NCI-H2029 treated with DMSO at 0.1 percent for 48 hours (cell line): ENCODE measurements at regions not wholly inside any gene's neighbourhood (a gene's known extent, or its start where the extent isn't known, plus 50 kb on each side); places are given as distances from the start of the nearest gene placed in this dataset.
A peak's percentile ranks its signal among the peaks of the same experiment; 100 is the strongest.
"Not testable (repeated sequence)": the region's sequence is repeated elsewhere in the genome, so short reads cannot be mapped to it uniquely, and the experiment has no call there.

ENCODE experiments used
- DNase-seq: peaks from one replicate; lab custom pipeline; 2025; lab: John Stamatoyannopoulos, UW

DNA sequence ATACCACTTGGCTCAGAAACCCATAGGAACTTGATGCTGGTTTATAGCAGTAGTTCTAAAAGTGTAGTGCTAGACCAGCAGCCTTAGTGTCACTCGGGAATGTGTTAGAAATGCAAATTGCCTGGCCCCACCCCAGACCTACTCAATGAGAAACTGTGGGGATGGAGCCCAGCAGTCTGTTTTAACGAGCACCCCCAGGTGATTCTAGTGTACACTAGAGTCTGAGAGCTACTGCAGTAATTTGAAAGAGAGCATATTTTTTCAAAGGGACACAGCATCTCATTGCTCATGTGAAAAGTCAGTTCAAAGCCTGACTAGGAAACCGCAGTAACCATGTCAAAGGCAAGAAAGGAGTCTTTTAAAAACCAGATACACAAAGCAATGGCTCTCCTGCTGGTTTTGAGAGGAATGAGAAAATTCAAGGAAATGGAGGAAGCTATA is 313.4 kb downstream of the SQOR start:
- DNase-seq: no peak

DNA sequence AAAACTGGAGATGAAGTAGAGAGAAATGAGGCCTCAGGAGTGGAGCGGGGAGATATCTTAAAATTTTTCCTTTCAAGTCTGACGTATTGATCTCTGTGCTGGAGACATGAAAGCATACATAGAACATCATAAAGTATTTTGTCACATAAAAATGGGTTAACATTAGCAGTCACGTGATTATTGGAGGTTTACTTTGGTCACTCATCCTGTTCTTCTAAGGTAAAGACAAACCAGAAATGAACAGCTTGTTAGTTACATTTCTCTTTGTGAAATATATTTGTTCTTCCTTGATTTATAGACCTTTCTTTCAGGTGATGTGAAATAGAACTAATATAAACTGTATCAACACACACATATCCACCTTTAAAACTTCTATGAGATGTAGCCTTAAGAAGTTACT is 324.1 kb downstream of the SQOR start:
- DNase-seq: no peak

DNA sequence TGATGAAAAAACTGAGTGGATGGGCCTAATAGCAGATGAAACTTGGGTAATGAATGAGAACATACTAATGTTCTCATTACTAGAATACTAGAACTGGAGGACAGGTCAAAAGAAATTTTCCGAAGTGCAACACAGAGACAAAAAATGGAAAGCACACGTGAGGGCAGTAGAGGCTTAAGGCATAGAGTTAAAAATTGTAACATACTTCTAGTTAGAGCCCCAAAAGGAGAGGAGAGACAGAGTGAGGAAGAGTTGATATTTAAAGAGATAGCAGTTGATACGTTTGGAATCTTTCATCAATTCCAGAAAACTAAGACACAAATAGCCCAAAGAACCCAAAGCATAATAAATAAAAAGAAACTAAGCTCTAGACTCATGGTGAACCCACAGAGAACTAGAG is 327.9 kb downstream of the SQOR start:
- DNase-seq: no peak

DNA sequence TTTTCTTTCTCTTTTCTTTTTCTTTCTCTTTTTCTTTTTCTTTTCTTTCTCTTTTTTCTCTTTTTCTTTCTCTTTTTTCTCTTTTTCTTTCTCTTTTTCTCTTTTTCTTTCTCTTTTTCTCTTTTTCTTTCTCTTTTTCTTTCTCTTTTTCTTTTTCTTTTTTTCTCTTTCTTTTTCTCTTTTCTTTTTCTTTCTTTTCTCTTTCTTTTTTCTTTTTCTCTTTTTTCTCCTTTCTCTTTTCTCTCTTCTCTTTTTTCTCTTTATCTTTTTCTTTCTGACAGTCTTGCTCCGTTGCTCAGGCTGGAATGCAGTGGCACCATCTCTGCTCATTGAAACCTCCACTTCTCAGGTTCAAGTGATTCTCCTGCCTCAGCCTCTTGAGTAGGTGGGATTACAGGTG is 335.7 kb downstream of the SQOR start:
- no peak for DNase-seq

DNA sequence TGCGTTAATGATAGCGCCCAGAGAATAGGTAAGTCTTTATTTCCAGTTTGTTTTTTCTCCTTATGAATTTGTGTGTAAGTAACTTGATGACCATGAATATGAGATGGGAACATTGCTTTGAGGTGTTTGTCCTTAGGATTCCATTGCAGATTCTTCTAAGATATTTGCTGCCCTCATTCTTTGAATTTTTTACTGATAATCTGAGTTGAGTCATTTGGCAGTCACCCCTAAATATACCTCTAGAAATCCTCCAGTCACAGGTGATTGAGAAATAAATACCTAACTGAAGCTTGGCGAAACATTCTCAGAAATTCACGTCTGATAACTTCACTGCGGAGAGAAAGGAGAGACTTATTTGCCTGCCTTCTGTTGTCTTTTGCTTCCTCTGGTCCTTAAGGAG is 345.5 kb downstream of the SQOR start:
- no peak for DNase-seq

DNA sequence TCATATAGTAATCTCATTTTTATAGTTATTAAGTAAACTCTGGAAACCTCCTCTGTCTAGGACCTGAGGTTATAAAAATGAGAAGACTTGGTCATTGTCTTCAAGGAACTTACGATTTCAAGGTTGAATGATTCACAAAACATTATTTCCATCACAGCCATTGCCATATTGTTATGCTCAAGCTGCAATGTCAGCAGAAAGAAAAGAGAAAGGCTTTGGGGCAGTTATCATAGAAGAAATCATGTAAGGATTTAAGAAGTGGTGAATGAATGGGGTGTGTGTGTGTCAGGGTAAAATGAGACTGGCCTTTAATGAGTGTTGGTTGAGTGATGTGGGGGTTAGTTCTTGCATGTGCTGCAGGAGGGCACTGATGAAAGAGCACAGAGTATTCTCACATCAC is 346.8 kb downstream of the SQOR start:
- DNase-seq: no peak

DNA sequence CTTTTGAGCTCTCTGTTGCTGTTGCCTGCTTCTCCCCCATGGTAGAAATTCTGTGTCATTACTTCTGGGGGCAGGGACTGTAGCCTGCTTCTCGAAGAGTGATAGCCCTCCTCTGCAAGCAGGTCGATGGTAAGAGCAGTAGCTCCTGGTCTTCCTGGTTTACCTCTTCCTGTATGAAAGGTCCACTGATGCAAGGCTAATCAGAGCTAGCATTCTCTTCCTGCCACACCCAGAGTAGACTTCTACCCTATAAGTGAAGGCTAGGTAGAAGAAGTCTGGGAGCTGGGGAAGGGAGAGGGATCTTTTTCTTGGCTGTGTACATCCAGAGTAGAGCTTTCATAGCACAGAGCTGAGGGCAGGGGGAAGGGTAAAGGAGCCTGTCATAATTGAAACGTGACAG is 357.0 kb downstream of the SQOR start:
- no peak for DNase-seq

DNA sequence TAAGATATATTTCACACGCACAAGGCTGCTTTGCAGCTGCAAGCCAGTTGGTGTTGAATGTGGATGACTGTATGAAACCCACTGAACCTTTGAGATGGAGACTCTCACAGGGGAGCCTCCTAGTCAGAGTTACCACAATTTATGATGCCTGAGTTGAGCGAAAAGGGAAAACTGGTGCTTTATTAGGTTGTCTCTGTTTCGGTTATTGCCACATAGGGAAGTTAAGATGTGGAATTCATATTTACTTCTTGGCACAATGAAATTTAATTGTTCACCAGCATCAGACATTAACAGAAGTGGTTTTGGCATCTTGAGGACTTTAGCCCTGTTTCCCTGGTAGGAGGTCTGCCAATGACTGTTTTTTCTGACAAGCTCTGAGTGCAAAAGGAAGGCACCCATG is 358.2 kb downstream of the SQOR start:
- no peak for DNase-seq

DNA sequence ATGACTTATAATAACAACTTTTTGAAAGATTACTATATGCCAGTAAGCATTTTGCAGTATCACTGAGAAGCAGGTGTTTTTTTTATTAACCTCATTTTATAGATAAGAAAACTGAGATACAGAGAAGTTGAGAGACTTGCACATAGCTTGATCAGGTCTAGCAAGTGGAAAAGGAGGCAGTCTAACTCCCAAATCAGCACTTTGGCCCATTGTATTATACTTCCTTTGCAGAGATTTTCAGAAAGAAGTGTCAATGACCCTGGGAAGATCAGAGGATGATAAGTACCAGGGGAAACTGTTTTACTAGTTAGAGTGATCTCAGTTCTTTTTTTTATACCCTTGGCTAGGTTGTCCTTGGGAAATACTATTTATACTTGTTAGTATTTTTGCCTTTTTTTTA is 358.7 kb downstream of the SQOR start:
- no peak for DNase-seq

DNA sequence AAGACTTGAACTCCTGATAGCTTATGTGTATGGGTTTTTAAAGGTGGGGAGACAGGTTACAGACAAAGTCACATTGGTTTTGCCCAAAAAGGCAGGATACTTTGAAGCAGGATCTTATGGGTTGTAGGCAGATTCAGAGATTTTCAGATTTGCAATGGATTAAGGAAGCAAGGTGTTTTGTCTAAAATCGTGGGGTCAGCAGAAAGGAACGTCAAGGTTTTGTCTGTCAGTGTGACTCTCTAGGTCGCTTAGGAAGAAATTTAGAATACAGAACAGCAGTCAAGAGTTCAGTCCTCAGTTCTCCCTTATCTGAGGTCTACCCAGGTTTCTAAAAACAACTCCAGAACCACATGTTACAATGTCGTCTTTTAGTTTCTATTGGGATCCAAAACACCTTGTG is 361.0 kb downstream of the SQOR start:
- no peak for DNase-seq

DNA sequence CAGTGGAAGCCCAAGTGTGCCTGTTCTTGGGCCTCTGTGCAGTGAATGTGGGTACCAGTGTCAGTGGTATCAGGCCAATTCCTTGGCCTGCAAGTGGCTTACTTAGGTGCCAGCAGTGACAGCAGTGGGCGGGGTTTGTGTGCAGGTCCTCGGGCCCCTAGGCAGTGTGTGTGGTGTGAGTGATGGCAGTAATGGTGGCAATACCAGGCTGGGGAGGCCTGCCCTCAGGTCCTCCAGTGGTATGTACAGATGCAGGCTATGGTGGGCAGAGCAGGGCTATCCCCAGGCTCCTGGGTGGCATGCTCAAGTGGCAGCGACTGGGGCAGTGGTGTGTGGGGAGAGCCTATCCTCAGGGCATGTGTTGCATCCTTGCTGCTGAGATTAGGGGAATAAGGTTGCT is 379.7 kb downstream of the SQOR start:
- no peak for DNase-seq

DNA sequence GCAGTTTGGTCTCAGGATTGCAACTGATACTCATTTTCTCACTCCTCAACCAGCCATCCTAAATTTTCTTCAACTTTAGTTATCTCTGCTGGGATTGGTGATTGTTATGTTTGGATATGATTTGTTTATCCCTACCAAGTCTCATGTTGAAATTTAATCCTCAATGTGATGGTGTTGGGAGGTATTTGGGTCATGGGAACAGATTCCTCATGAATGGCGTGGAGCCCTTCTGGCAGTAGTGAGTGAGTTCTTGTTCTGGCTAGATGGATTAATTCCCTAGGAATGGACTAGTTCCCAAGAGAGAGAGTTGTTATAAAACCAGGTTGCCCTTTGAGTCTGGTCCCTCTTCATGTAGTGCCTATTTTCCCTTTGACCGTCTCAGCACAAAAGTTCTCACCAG is 399.9 kb downstream of the SQOR start:
- DNase-seq: no peak

DNA sequence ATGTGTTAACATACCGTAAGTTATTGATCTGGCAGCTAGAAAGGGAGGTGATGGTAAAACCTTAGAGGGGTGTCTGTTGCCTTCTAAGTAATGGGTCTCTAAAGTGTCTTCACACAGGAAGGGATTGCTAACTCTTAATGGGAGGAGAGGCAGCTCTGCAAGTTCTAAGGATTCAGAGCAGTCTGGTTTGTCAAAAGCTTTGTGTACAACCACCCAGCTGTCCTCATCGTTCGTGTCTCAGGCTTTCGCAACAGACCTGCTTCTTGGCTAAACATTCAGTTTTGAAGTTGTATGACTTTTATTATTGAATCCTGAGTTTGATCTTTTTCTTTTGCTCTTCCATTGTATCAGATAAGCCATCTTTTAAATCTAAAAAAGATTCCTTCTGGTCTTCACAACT is 404.9 kb downstream of the SQOR start:
- no peak for DNase-seq

DNA sequence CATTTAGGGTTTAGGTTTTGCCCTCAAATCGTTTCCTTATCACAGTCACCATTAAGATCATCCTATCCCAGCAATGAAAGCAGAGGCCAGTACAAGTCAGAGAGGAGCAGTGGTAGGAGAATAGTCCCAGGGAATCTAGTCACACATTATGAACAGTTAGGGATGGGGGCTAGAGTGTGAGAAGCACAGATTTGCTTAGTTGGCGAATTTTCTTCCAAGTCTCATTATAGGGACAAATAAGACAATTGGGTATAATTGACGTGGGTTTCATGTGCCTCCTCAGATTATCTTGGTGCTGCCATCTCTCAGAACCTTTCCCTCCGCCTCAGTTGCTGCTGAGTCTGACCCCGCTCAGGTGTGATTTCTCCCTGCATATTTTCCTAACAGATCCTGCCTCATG is 407.1 kb downstream of the SQOR start:
- no peak for DNase-seq

DNA sequence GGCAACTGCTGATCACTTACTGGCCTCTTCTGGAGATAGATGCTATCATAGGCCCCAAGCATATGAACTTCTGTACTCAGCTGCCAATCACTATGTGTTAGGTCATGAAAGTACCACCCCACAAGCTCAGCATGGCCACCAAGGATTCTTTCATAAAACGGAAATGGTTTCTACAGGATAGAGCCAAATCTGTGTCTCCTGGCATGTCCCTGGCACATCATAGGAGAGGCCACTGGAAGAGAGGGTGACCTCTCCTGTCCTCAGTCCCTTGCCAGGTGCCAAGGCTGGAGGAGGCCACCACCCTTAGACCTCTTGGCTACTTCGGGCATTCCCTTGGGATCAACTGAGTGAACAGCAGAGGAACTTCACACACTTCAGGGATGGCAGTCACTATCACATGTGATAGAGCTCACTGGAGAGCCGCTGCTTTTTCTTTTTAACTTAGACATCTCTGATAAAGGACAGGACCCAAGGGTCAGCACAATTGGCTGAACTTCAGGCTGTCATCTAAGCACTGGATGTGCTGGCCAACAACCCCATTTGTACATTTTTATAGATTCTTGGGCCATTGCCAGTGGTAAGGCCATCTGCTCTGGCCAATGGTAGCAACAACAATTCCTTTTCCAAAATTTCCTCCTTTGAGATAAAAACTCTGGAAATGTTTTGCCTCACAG is 425.2 kb downstream of the SQOR start:
- DNase-seq: no peak

DNA sequence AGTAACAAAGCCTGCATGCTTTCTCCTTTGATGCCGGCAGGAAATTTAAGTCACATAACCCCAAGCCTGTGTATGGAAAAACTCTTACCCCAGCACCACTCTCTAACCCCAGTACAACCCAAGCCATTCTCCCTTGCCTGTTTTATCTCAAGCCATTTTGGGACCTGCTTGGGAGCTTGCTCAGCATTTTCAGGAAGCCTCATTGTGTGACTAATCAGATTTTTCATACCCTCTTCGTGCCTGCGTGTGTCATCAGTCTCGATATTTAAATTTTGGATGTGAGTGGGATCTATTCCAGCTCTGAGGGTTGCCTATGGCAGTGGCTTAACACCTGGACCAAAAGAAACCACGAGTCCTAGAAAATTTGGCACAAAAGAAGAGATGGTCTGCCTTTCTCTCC is 426.2 kb downstream of the SQOR start:
- DNase-seq: no peak

DNA sequence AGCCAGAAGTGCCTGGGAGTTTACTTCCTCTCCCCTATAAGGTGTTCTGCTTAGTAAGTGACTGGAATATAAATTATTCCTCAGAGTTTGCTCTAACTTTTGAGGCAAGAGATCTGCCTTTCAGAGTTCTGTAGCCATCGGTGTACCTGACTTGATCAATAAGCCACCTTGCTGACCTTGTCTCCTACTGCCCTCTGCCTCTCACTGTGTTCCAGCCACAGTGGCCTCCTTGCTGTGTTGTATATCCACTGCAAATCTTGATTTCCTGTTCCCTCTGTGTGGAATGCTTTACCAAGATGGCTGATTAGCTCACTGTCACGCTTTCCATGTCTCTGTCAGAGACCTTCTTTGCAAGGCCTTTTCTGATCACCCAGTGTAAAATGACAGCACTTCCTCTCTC is 442.4 kb downstream of the SQOR start:
- DNase-seq: no peak

DNA sequence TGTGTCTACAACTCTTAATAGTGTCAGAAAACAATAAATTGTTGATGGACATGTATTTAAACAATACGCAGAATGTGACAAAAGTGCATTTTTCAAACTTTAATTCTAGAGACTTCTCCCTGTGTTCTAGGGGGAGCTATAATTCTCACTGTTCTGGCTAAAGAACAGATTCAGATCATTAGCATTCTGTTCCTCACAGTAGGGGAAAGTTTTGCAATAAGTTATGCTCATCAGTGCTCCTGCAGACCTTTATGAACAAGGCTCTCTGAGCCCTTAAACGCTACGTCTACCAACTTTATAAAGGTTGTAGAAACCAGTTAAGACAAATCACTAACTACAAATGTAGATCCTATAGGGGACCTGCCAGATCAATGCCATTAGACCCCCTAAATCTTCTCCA is 444.2 kb downstream of the SQOR start:
- DNase-seq: no peak

DNA sequence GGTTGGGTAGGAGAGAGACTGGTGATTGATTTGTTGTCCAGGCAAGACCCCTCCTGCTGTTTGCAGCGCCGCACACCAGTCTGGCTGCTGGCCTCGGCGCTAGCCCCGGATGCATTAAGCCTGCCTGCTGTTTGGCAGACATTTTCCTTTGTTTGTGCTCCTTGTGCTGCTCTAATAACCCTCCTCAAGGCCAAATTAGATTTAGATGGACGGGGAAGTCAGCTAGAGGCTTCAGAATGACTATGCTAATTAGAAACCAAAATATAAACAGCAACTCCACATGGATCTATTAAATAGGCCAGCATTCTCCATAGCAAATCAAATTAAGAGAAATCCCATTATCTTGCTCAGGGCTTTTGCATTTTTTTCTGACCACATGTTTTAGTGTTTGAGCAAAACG is 445.2 kb downstream of the SQOR start:
- DNase-seq: no peak

DNA sequence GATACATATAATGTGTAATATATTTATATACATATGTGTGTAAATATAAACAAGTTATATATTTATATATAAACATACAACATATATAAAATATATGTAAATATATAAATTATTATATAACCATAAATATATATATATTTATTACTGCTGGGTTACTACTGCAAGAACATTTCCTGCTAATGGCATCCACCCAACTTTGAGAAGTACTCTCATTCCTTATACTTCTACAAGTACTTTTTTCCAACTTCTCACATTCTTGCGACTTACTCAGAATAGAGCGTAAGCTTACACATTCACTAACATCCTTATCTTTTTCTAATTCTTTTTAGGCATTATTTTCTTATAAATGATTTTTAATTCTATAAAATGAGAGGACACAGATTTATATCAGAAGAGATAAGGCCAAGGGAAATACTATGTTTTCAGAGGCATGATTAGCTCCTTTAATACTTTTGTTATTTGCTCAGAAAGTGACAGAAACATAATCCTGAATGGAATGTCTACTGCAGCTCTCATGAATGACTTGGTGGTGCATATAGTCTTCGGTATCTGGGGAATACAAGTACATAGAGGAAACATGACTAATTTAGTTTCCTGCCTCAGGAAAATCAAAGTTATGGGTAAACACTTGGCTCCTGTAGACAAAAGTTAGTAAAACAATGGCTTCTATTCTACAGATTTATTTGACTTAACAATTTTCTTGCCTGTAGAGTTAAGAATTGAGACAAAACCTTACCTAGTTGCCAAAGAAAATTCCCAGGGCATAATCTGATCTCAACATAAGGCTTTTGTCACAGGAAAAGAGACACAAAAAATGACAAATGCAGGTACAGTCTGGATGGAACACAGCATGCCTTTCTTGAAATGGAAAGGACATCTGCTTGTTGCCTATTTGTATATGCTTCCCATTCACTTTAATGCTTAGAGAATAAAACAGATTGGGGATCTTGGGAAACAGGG is 453.9 kb downstream of the SQOR start:
- no peak for DNase-seq

DNA sequence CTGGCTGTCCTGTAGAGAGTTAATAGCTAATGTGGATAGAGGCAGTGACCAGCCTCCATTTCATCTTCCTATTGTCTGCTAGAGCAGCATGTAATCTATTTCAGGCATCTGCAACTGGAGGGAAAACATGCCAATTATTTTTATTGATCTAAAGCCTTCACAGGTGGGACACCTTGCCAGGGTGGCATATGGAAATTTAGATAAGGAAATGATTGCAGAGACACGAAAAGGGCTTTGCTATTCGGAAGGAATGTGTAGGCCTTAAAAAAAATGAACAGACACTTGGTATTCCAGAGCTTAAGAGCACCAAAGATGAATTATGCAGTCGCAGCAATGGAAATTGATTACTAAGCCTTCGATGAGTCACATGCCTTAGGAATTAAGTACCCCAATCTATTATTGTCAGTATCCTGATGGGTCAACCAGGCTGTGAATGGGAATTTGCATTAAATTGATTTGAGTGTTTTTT is 454.7 kb downstream of the SQOR start:
- no peak for DNase-seq

DNA sequence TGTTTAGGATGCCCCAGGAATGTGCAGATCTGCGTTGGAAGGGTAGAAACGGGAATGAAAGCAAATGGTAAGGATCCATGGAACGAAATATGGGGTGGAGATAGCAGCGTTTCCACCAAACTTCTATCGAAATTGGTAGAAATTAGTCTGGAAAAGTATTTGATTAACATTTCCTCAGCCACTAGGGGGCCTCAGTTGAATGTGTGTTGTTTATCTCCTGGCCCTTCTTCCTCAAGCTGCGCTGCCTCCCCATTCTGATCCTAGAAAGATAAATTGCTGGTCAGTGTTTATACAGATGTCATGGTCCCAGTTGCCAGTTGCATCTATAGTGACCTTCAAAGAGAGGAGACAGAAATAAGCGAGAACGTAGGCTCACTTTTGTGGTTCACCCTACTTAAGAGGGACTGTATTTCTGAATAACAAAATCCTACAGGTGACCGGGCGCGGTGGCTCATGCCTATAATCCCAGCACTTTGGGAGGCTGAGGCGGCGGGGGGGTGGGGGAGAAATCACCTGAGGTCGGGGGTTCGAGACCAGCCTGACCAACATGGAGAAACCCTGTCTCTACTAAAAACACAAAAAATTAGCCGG is 457.1 kb downstream of the SQOR start:
- peak; percentile 26 for DNase-seq

DNA sequence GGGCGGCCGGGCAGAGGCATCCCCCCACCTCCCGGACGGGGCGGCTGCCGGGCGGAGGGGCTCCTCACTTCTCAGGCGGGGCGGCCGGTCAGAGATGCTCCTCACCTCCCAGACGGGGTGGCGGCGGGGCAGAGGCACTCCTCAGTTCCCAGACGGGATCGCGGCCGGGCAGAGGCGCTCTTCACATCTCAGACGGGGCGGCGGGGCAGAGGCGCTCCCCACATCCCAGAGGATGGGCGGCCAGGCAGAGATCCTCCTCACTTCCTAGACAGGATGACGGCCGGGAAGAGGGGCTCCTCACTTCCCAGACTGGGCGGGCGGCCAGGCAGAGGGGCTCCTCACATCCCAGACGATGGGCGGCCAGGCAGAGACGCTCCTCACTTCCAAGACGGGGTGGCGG is 463.2 kb downstream of the SQOR start:
- not testable (repeated sequence) for DNase-seq
